Mesothelial cell of epicardium (in vitro differentiated cells): ENCODE measurements at regions not wholly inside any gene's neighbourhood (a gene's known extent, or its start where the extent isn't known, plus 50 kb on each side); places are given as distances from the start of the nearest gene placed in this dataset.

Experiments
- DNase-seq, 2 experiments: peaks; one replicate each; pipeline ENCODE4 v3.0.0; 2021; ENCODE audit warnings: low spot score in 2 of 2; ENCODE audit not compliant: unreplicated experiment in 2 of 2
- H3K27ac Mint-ChIP-seq: 2 replicates; pipeline ENCODE4 v1.8.0; 2021; ENCODE audit warnings: mixed read lengths
- H3K27me3 Mint-ChIP-seq: 2 replicates; pipeline ENCODE4 v1.8.0; 2021; ENCODE audit warnings: low read depth, mixed read lengths
- H3K36me3 Mint-ChIP-seq: 2 replicates; pipeline ENCODE4 v1.8.0; 2021; ENCODE audit warnings: mixed read lengths
- H3K4me1 Mint-ChIP-seq: 2 replicates; pipeline ENCODE4 v1.8.0; 2021; ENCODE audit warnings: mixed read lengths
- H3K4me3 Mint-ChIP-seq: 2 replicates; pipeline ENCODE4 v1.8.0; 2021; ENCODE audit warnings: mild to moderate bottlenecking, moderate library complexity, mixed read lengths
- H3K9me3 Mint-ChIP-seq: 2 replicates; pipeline ENCODE4 v1.8.0; 2021; ENCODE audit warnings: mixed read lengths
- TF ChIP-seq, protein P1 (sequence below): fragments of 200-600 bp; sonication (generic); IDR thresholded peaks from one replicate; pipeline ENCODE4 v1.5.0; 2021; ENCODE audit warnings: antibody characterized with exemption; ENCODE audit not compliant: unreplicated experiment

DNA sequence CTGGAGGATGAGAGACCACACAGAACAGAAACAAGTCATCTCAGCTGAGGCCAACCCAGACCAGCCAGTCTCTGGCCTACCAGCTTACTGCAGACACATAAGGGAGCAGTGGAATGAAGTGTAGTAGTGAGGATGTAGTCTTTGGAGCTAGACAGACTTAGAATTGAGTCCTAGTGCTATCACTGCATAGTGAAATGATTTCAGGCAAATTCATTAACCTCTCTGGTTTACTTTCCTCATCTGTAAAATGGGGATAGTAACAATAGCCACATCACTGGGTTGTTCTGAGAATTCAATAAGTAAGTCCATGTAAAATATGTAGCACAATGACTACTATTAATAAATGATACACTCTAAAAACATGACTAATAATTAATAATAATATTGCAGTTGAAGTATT is 383.8 kb downstream of the DLEU7 start:
- H3K36me3 Mint-ChIP-seq: no peaks in the 10 kb centered on the region
- no peaks in the 10 kb centered on the region for H3K27me3 Mint-ChIP-seq
- DNase-seq: no peak
- no peak overlapping the region for H3K27ac Mint-ChIP-seq
- peaks cover 28% of the 10 kb centered on the region for H3K4me1 Mint-ChIP-seq
- H3K9me3 Mint-ChIP-seq: no peaks in the 10 kb centered on the region
- TF ChIP-seq, protein P1, sequence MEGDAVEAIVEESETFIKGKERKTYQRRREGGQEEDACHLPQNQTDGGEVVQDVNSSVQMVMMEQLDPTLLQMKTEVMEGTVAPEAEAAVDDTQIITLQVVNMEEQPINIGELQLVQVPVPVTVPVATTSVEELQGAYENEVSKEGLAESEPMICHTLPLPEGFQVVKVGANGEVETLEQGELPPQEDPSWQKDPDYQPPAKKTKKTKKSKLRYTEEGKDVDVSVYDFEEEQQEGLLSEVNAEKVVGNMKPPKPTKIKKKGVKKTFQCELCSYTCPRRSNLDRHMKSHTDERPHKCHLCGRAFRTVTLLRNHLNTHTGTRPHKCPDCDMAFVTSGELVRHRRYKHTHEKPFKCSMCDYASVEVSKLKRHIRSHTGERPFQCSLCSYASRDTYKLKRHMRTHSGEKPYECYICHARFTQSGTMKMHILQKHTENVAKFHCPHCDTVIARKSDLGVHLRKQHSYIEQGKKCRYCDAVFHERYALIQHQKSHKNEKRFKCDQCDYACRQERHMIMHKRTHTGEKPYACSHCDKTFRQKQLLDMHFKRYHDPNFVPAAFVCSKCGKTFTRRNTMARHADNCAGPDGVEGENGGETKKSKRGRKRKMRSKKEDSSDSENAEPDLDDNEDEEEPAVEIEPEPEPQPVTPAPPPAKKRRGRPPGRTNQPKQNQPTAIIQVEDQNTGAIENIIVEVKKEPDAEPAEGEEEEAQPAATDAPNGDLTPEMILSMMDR: no peak
- H3K4me3 Mint-ChIP-seq: no peak overlapping the region

DNA sequence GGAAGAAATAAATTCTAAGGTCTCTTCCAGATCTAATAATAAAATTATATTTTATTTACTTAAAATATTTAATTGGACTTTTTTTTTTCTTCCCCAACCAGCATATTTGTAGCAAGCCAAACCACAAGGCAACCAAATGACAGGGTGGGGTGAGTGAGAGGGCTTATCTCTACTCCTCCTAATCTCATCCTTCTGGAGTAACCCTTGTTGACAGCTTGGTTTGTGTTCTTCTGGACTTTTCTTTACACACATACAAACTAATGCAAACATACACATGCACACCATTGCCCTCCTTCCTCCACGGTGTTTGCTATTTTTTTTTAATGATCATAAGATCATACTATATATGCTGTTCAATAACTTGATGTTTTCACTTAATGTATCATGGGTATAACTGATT is 383.1 kb downstream of the DLEU7 start:
- no peak overlapping the region for H3K27ac Mint-ChIP-seq
- no peaks in the 10 kb centered on the region for H3K9me3 Mint-ChIP-seq
- peaks cover 28% of the 10 kb centered on the region for H3K4me1 Mint-ChIP-seq
- no peaks in the 10 kb centered on the region for H3K36me3 Mint-ChIP-seq
- H3K27me3 Mint-ChIP-seq: no peaks in the 10 kb centered on the region
- no peak for DNase-seq
- H3K4me3 Mint-ChIP-seq: no peak overlapping the region
- TF ChIP-seq, protein P1: no peak

DNA sequence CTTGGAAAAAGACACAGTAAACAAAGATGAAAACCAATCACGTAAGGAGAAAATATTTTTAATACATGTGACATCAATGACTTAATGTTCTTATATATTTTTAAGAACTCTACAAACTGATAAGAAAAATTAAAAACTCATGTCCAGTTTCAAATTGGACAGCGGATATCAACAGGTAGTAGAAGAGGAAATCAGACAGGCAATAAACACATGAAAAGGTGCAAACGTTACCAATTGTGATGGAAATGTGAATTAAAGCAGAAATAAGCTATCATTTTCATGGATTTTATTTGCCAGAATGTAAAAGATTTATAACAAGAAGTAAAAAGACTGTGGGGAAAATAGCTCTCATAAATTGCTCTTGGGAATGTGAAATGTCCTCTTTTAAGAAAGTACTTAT is 382.3 kb downstream of the DLEU7 start:
- TF ChIP-seq, protein P1: no peak
- Mint-ChIP-seq H3K4me1 (peaks cover 26% of the 10 kb centered on the region), H3K27ac (no peak overlapping the region), H3K36me3 (no peaks in the 10 kb centered on the region), H3K9me3 (no peaks in the 10 kb centered on the region), H3K4me3 (no peak overlapping the region), H3K27me3 (no peaks in the 10 kb centered on the region)
- DNase-seq: no peak

DNA sequence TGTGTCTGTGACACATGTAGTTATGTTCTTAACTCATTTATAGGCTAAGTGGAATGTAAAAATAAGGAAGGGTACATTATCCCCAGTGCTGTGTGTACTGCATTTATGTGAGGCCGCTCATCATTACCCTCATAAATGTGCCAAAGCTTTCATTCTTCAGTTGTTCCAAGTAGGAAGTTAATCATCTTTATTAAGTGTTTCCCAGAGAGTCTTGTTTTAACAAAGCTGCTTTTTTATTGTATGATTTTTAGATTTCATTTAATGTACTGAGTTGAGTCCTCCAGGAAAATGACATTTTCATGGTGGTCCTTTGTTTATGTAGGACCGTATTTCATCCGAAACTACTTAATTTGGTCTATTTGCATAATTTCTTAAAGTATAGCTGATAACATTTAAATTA is 379.8 kb downstream of the DLEU7 start:
- Mint-ChIP-seq H3K36me3 (no peaks in the 10 kb centered on the region), H3K4me1 (peaks cover 32% of the 10 kb centered on the region), H3K4me3 (no peak overlapping the region), H3K27ac (no peak overlapping the region), H3K27me3 (peaks cover 9% of the 10 kb centered on the region), H3K9me3 (no peaks in the 10 kb centered on the region)
- DNase-seq: no peak
- TF ChIP-seq, protein P1: no peak

DNA sequence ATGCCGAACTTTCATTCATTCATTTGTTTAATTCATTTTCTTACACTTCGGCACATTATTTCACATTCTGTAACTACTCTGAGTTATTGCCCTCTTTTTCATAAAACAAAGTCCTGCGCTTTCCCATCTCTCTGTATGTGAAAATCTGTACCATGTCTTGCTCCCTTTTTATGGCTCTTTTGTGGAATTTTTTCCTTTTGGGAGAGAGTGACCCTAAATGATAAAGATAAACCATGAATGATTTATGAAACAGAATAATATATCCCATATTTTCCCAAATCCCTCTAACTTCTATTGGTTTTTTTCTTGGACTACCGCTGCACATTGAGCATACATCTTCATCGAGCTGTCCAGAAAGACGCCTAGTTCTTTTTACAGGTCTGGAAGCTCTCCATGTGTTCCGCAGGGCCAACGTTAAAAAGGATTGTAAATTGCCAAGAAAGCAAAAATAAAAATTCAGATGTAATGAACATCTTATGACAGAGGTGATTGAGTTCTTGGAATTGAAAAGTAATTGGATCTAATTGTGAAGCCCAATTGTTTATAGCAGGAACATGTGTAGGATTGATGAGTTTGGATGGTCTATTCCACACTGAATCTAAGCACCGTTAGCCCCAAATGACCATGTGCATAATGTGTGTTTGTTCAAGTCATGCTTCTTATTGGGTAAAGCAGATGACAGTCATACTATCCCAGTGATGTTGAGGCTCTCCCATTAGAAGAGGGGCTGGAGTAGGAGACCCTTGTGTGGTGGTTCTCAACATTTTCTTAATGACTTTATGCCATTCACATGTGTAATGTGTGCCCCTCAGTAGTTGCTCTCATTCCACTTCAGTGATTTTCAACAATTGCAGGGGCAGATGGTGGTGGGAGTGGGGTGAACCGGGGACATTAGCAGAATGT is 378.9 kb downstream of the DLEU7 start:
- Mint-ChIP-seq H3K4me3 (no peak overlapping the region), H3K27ac (no peak overlapping the region), H3K36me3 (no peaks in the 10 kb centered on the region), H3K9me3 (no peaks in the 10 kb centered on the region), H3K27me3 (peaks cover 15% of the 10 kb centered on the region), H3K4me1 (peaks cover 32% of the 10 kb centered on the region)
- TF ChIP-seq, protein P1: no peak
- DNase-seq: no peak
